ENCODE measurements at regions not wholly inside any gene's neighbourhood (a gene's known extent, or its start where the extent isn't known, plus 50 kb on each side); places are given as distances from the start of the nearest gene placed in this dataset.
A peak's percentile ranks its signal among the peaks of the same experiment; 100 is the strongest.

DNA sequence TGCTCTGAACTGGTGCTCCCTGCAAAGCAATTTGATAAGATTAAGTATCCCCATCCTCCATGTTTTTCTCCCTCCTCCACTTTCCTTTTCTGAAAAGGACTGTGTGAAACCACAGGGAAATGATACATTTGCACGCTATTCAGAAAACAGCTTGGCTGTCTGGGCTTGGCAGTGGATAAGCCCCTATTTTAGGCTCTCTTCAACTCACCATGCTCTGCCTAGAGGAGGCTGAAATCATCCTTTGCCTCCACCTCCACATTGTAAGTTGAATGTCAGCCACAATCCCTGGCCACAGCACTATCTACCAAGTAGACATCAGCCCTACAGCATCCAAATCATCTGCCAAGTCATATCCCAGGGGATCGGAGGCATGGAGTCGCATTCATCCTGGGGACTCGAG is 642.3 kb downstream of the RPS29 start:
- Histone ChIP-seq H3F3A (ENCODE audit: control insufficient read depth, insufficient read depth) (no peaks in the 10 kb centered on the region), H3K9me3 (ENCODE audit: control insufficient read depth, insufficient read depth, low read length) (no peaks in the 10 kb centered on the region), H4K20me1 (ENCODE audit: control insufficient read depth, insufficient read depth, low read depth, low read length) (no peaks in the 10 kb centered on the region), H3K4me1 (ENCODE audit: control insufficient read depth, low read length) (0 out of 2 replicates have a peak, but pooled peaks cover 3% of the 10 kb centered on the region), H3K27ac (ENCODE audit: low read depth, low read length) (no peak overlapping the region), H3K4me2 (ENCODE audit: low read length) (no peak overlapping the region), H3K27me3 (ENCODE audit: control insufficient read depth, low read length) (no peaks in the 10 kb centered on the region), H3K79me2 (ENCODE audit: control insufficient read depth, low read length) (no peaks in the 10 kb centered on the region), H3K36me3 (ENCODE audit: control insufficient read depth, low read length) (no peaks in the 10 kb centered on the region), H3K4me3 (ENCODE audit: low read length) (no peak overlapping the region), H3K9me2 (replicated peaks; ENCODE audit: control insufficient read depth, low read length) (no peaks in the 10 kb centered on the region)
- TF ChIP-seq EZH2phosphoT487 (IDR thresholded peaks at IDR 0.05; ENCODE audit: borderline replicate concordance, low read length) = no peak
- TF ChIP-seq, protein P1, sequence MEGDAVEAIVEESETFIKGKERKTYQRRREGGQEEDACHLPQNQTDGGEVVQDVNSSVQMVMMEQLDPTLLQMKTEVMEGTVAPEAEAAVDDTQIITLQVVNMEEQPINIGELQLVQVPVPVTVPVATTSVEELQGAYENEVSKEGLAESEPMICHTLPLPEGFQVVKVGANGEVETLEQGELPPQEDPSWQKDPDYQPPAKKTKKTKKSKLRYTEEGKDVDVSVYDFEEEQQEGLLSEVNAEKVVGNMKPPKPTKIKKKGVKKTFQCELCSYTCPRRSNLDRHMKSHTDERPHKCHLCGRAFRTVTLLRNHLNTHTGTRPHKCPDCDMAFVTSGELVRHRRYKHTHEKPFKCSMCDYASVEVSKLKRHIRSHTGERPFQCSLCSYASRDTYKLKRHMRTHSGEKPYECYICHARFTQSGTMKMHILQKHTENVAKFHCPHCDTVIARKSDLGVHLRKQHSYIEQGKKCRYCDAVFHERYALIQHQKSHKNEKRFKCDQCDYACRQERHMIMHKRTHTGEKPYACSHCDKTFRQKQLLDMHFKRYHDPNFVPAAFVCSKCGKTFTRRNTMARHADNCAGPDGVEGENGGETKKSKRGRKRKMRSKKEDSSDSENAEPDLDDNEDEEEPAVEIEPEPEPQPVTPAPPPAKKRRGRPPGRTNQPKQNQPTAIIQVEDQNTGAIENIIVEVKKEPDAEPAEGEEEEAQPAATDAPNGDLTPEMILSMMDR (IDR thresholded peaks at IDR 0.05; ENCODE audit: low read depth, low read length, poor library complexity, severe bottlenecking) = no peak

DNA sequence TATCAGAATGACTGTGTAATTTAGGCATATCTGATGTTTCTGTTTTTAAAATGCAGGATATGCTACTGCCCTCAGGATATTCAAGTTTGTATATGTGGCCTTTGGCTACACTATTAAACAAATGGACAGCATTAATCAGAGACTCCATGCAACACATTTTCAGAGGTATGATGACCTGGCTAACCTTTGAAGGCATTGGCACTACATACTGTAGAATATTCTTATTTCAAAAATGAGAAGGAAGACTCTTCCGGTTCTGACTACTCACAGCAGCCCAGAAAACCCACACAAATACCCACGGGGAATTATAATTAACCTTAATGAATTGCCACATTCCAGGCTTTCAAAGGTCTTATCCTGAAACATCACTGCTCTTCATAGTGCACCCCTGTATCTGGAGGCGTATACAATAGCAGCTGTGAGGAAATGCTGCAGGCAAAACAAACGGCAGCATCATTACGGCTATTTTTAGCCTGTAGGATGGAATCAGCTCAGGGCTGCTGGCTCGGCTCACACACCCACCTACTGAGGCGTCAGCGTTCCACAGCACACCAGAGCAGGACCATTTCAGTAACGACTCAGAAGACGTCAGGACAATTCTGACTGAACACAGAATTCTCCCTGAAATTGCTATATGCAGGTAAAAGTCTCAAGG is 648.5 kb downstream of the RPS29 start:
- no peak for TF ChIP-seq EZH2phosphoT487 (IDR thresholded peaks at IDR 0.05; ENCODE audit: borderline replicate concordance, low read length)
- TF ChIP-seq, protein P1 (IDR thresholded peaks at IDR 0.05; ENCODE audit: low read depth, low read length, poor library complexity, severe bottlenecking) = no peak
- Histone ChIP-seq H3K4me1 (ENCODE audit: control insufficient read depth, low read length) (peaks cover 29% of the 10 kb centered on the region), H4K20me1 (ENCODE audit: control insufficient read depth, insufficient read depth, low read depth, low read length) (no peaks in the 10 kb centered on the region), H3K27ac (ENCODE audit: low read depth, low read length) (no peak overlapping the region), H3K4me2 (ENCODE audit: low read length) (no peak overlapping the region), H3K4me3 (ENCODE audit: low read length) (no peak overlapping the region), H3K36me3 (ENCODE audit: control insufficient read depth, low read length) (no peaks in the 10 kb centered on the region), H3K9me2 (replicated peaks; ENCODE audit: control insufficient read depth, low read length) (no peaks in the 10 kb centered on the region), H3F3A (ENCODE audit: control insufficient read depth, insufficient read depth) (no peaks in the 10 kb centered on the region), H3K9me3 (ENCODE audit: control insufficient read depth, insufficient read depth, low read length) (no peaks in the 10 kb centered on the region), H3K79me2 (ENCODE audit: control insufficient read depth, low read length) (no peaks in the 10 kb centered on the region), H3K27me3 (ENCODE audit: control insufficient read depth, low read length) (no peaks in the 10 kb centered on the region)

DNA sequence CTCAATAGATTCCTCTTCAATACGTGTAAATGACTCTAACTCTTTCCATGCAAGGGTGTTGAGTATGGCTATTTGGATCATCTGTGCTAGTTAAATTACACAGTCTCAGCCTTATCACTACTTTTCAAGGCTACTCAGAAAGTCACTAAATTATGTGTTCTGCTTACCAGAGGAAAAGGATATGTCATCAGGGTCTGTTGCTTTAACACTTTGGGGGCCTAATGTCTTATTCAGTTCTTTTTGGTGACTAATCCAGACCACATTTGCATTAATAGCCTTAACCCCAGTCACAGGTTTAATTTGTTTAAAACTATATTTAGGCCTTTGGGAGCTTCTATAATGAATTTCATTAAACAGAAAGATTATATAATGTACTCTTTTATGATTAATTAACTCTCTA is 649.3 kb downstream of the RPS29 start:
- Histone ChIP-seq H3K4me2 (ENCODE audit: low read length) (peak overlapping the region; percentile 17), H3K27ac (ENCODE audit: low read depth, low read length) (no peak overlapping the region), H4K20me1 (ENCODE audit: control insufficient read depth, insufficient read depth, low read depth, low read length) (no peaks in the 10 kb centered on the region), H3K27me3 (ENCODE audit: control insufficient read depth, low read length) (no peaks in the 10 kb centered on the region), H3K4me1 (ENCODE audit: control insufficient read depth, low read length) (peaks cover 29% of the 10 kb centered on the region), H3K4me3 (ENCODE audit: low read length) (peak overlapping the region; percentile 5; the same call in 1 of the 2 replicates), H3F3A (ENCODE audit: control insufficient read depth, insufficient read depth) (no peaks in the 10 kb centered on the region), H3K9me2 (replicated peaks; ENCODE audit: control insufficient read depth, low read length) (no peaks in the 10 kb centered on the region), H3K79me2 (ENCODE audit: control insufficient read depth, low read length) (no peaks in the 10 kb centered on the region), H3K36me3 (ENCODE audit: control insufficient read depth, low read length) (no peaks in the 10 kb centered on the region), H3K9me3 (ENCODE audit: control insufficient read depth, insufficient read depth, low read length) (no peaks in the 10 kb centered on the region)
- TF ChIP-seq, protein P1 (IDR thresholded peaks at IDR 0.05; ENCODE audit: low read depth, low read length, poor library complexity, severe bottlenecking) = no peak
- no peak for TF ChIP-seq EZH2phosphoT487 (IDR thresholded peaks at IDR 0.05; ENCODE audit: borderline replicate concordance, low read length)
